ENCODE measurements at regions not wholly inside any gene's neighbourhood (a gene's known extent, or its start where the extent isn't known, plus 50 kb on each side); places are given as distances from the start of the nearest gene placed in this dataset.
"Not testable (repeated sequence)": the region's sequence is repeated elsewhere in the genome, so short reads cannot be mapped to it uniquely, and the experiment has no call there.

GRCh38 chr16:86077243-86077940, 178.4 kb downstream of the IRF8 start:
- DNase-seq: no peak

- no peak for DNase-seq
Measured at GRCh38 chr16:86078121-86078600, 179.2 kb downstream of the IRF8 start.

- DNase-seq: not testable (repeated sequence)
Measured at GRCh38 chr16:86078711-86079110, 179.7 kb downstream of the IRF8 start.

- DNase-seq: no peak
Measured at GRCh38 chr16:86079255-86079885, 180.4 kb downstream of the IRF8 start.

- no peak for DNase-seq
Measured at GRCh38 chr16:86080131-86080875, 181.3 kb downstream of the IRF8 start.

GRCh38 chr16:86080982-86081381, 182.0 kb downstream of the IRF8 start:
- DNase-seq: no peak

- no peak for DNase-seq
Measured at GRCh38 chr16:86082418-86083030, 183.6 kb downstream of the IRF8 start.

GRCh38 chr16:86083382-86084002, 184.5 kb downstream of the IRF8 start:
- DNase-seq: no peak

- no peak for DNase-seq
Measured at GRCh38 chr16:86085161-86085611, 186.2 kb downstream of the IRF8 start.

GRCh38 chr16:86085795-86086194, 186.8 kb downstream of the IRF8 start:
- no peak for DNase-seq

- DNase-seq: no peak
Measured at GRCh38 chr16:86086471-86086870, 187.5 kb downstream of the IRF8 start.

- no peak for DNase-seq
Measured at GRCh38 chr16:86087011-86087895, 188.3 kb downstream of the IRF8 start.

- no peak for DNase-seq
Measured at GRCh38 chr16:86087896-86088230, 188.9 kb downstream of the IRF8 start.

GRCh38 chr16:86088287-86088686, 189.3 kb downstream of the IRF8 start:
- DNase-seq: no peak

GRCh38 chr16:86088816-86089215, 189.9 kb downstream of the IRF8 start:
- DNase-seq: no peak

- DNase-seq: no peak
Measured at GRCh38 chr16:86089334-86089900, 190.5 kb downstream of the IRF8 start.

- DNase-seq: no peak
Measured at GRCh38 chr16:86089991-86090390, 191.0 kb downstream of the IRF8 start.

GRCh38 chr16:86090461-86091170, 191.7 kb downstream of the IRF8 start:
- DNase-seq: no peak

GRCh38 chr16:86091976-86092375, 193.0 kb downstream of the IRF8 start:
- DNase-seq: no peak

GRCh38 chr16:86092586-86093480, 193.9 kb downstream of the IRF8 start:
- DNase-seq: no peak

Data from activated T-cell treated with anti-CD3 and anti-CD28 coated beads, Interleukin-2, amount 50 U/mL, for 48 hours (primary cell).